ENCODE measurements at regions not wholly inside any gene's neighbourhood (a gene's known extent, or its start where the extent isn't known, plus 50 kb on each side); places are given as distances from the start of the nearest gene placed in this dataset.

GRCh38 chr2:236798491-236798890, 228.9 kb downstream of the ACKR3 start:
- DNase-seq, result no peak
- Histone ChIP-seq H3K27me3 (ENCODE audit: insufficient read depth) (no peaks in the 10 kb centered on the region; the same call in 1 of the 2 replicates), H3K4me1 (ENCODE audit: control insufficient read depth in 1 of 2, insufficient read depth in 2 of 2, low read depth in 1 of 2, low read length in 1 of 2) (no peaks in the 10 kb centered on the region), H3F3A (replicated peaks; ENCODE audit: insufficient read depth) (no peaks in the 10 kb centered on the region), H3K9me3 (no peaks in the 10 kb centered on the region), H3K9me2 (no peaks in the 10 kb centered on the region), H3K79me2 (ENCODE audit: insufficient read depth) (no peaks in the 10 kb centered on the region), H3K36me3 (replicated peaks in 1 of 2; ENCODE audit: control insufficient read depth in 1 of 2, insufficient read depth in 2 of 2, low read length in 1 of 2) (no peaks in the 10 kb centered on the region), H3K4me2 (no peak overlapping the region), H2AFZ (ENCODE audit: low read depth) (no peak overlapping the region), H3K4me3 (ENCODE audit: low read depth in 2 of 2, low read length in 1 of 2) (no peak overlapping the region), H3K9ac (no peak overlapping the region), H3K27ac (ENCODE audit: low read depth in 2 of 2, low read length in 1 of 2) (no peak overlapping the region), H4K20me1 (ENCODE audit: insufficient read depth) (no peaks in the 10 kb centered on the region)
- WGBS (ENCODE audit: low lambda C conversion rate), result 44% methylated on average over 2 of the region's 3 CpGs
- POLR2A ChIA-PET, result no interaction called here
- CTCF ChIA-PET, result no interaction called here
- TF ChIP-seq, protein P1, sequence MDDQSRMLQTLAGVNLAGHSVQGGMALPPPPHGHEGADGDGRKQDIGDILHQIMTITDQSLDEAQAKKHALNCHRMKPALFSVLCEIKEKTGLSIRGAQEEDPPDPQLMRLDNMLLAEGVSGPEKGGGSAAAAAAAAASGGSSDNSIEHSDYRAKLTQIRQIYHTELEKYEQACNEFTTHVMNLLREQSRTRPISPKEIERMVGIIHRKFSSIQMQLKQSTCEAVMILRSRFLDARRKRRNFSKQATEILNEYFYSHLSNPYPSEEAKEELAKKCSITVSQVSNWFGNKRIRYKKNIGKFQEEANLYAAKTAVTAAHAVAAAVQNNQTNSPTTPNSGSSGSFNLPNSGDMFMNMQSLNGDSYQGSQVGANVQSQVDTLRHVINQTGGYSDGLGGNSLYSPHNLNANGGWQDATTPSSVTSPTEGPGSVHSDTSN (IDR thresholded peaks at IDR 0.05), result no peak
- TF ChIP-seq, protein P2, sequence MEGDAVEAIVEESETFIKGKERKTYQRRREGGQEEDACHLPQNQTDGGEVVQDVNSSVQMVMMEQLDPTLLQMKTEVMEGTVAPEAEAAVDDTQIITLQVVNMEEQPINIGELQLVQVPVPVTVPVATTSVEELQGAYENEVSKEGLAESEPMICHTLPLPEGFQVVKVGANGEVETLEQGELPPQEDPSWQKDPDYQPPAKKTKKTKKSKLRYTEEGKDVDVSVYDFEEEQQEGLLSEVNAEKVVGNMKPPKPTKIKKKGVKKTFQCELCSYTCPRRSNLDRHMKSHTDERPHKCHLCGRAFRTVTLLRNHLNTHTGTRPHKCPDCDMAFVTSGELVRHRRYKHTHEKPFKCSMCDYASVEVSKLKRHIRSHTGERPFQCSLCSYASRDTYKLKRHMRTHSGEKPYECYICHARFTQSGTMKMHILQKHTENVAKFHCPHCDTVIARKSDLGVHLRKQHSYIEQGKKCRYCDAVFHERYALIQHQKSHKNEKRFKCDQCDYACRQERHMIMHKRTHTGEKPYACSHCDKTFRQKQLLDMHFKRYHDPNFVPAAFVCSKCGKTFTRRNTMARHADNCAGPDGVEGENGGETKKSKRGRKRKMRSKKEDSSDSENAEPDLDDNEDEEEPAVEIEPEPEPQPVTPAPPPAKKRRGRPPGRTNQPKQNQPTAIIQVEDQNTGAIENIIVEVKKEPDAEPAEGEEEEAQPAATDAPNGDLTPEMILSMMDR (IDR thresholded peaks at IDR 0.05), result no peak
- TF ChIP-seq, protein P3, sequence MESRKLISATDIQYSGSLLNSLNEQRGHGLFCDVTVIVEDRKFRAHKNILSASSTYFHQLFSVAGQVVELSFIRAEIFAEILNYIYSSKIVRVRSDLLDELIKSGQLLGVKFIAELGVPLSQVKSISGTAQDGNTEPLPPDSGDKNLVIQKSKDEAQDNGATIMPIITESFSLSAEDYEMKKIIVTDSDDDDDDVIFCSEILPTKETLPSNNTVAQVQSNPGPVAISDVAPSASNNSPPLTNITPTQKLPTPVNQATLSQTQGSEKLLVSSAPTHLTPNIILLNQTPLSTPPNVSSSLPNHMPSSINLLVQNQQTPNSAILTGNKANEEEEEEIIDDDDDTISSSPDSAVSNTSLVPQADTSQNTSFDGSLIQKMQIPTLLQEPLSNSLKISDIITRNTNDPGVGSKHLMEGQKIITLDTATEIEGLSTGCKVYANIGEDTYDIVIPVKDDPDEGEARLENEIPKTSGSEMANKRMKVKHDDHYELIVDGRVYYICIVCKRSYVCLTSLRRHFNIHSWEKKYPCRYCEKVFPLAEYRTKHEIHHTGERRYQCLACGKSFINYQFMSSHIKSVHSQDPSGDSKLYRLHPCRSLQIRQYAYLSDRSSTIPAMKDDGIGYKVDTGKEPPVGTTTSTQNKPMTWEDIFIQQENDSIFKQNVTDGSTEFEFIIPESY (IDR thresholded peaks at IDR 0.05; ENCODE audit: borderline replicate concordance, low read depth), result no peak
- TF ChIP-seq JUND (IDR thresholded peaks at IDR 0.05), result no peak
- no peak for TF ChIP-seq NFIC (IDR thresholded peaks at IDR 0.05; ENCODE audit: borderline replicate concordance)
- no peak for TF ChIP-seq MAX (IDR thresholded peaks at IDR 0.05; ENCODE audit: low read depth)
- TF ChIP-seq, protein P4, sequence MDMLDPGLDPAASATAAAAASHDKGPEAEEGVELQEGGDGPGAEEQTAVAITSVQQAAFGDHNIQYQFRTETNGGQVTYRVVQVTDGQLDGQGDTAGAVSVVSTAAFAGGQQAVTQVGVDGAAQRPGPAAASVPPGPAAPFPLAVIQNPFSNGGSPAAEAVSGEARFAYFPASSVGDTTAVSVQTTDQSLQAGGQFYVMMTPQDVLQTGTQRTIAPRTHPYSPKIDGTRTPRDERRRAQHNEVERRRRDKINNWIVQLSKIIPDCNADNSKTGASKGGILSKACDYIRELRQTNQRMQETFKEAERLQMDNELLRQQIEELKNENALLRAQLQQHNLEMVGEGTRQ (IDR thresholded peaks at IDR 0.05; ENCODE audit: borderline replicate concordance, low read depth, low read length), result no peak
- TF ChIP-seq TCF12 (IDR thresholded peaks at IDR 0.05), result no peak
- TF ChIP-seq, protein P5, sequence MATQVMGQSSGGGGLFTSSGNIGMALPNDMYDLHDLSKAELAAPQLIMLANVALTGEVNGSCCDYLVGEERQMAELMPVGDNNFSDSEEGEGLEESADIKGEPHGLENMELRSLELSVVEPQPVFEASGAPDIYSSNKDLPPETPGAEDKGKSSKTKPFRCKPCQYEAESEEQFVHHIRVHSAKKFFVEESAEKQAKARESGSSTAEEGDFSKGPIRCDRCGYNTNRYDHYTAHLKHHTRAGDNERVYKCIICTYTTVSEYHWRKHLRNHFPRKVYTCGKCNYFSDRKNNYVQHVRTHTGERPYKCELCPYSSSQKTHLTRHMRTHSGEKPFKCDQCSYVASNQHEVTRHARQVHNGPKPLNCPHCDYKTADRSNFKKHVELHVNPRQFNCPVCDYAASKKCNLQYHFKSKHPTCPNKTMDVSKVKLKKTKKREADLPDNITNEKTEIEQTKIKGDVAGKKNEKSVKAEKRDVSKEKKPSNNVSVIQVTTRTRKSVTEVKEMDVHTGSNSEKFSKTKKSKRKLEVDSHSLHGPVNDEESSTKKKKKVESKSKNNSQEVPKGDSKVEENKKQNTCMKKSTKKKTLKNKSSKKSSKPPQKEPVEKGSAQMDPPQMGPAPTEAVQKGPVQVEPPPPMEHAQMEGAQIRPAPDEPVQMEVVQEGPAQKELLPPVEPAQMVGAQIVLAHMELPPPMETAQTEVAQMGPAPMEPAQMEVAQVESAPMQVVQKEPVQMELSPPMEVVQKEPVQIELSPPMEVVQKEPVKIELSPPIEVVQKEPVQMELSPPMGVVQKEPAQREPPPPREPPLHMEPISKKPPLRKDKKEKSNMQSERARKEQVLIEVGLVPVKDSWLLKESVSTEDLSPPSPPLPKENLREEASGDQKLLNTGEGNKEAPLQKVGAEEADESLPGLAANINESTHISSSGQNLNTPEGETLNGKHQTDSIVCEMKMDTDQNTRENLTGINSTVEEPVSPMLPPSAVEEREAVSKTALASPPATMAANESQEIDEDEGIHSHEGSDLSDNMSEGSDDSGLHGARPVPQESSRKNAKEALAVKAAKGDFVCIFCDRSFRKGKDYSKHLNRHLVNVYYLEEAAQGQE (IDR thresholded peaks at IDR 0.05; ENCODE audit: low read depth, low read length), result no peak
- TF ChIP-seq ELF1 (IDR thresholded peaks at IDR 0.05), result no peak
- TF ChIP-seq SIN3A (IDR thresholded peaks at IDR 0.05; ENCODE audit: borderline replicate concordance, low read depth, low read length), result no peak
- TF ChIP-seq CHD2 (IDR thresholded peaks at IDR 0.05; ENCODE audit: low read length, partially characterized antibody), result no peak
